PC-3 (cell line): ENCODE measurements at regions not wholly inside any gene's neighbourhood (a gene's known extent, or its start where the extent isn't known, plus 50 kb on each side); places are given as distances from the start of the nearest gene placed in this dataset.

Source experiments
- ATAC-seq: fragments of 200-7000 bp; cut with Tn5 transposase; 2 replicates; pipeline ENCODE4 v1.9.1; 2020; ENCODE audit warnings: mild to moderate bottlenecking, moderate library complexity
- BruUV-seq: library from RNA; stranded (reverse); fragments of 400-500 nt; replicated peaks from 2 replicates; lab custom pipeline; 2021; lab: Mats Ljungman, UMichigan
- CTCF ChIA-PET: fragments of 300-600 bp; sonication (Branson Sonifier 250); formaldehyde crosslinking; loops from one replicate; lab custom pipeline; 2022; ENCODE audit warnings: antibody characterized with exemption; lab: Charles Lee
- POLR2A ChIA-PET: fragments of 300-600 bp; sonication (Branson Sonifier 250); formaldehyde crosslinking; loops from one replicate; lab custom pipeline; 2022; ENCODE audit warnings: antibody characterized with exemption; ENCODE audit not compliant: unreplicated experiment; lab: Charles Lee
- DNase-seq: peaks from one replicate; pipeline ENCODE4 v3.0.0-alpha.2; 2015
- H2AFZ ChIP-seq: fragments of 300-600 bp; sonication (generic); 2 replicates; pipeline ENCODE4 v1.6.0; 2016; ENCODE audit warnings: antibody characterized with exemption, low read length
- H3F3A ChIP-seq: fragments of 300-600 bp; sonication (generic); one replicate; pipeline ENCODE4 v1.6.0; 2017; ENCODE audit warnings: antibody characterized with exemption, low read length, control low read depth, mild to moderate bottlenecking; ENCODE audit not compliant: unreplicated experiment
- H3K27ac ChIP-seq: fragments of 300-600 bp; sonication (generic); 2 replicates; pipeline ENCODE4 v1.5.1; 2016; ENCODE audit warnings: mild to moderate bottlenecking, low read length
- H3K27me3 ChIP-seq: fragments of 300-600 bp; sonication (generic); 2 replicates; pipeline ENCODE4 v1.6.1; 2016; ENCODE audit warnings: low read length, mixed read lengths
- H3K36me3 ChIP-seq: fragments of 300-600 bp; sonication (generic); 2 replicates; pipeline ENCODE4 v1.6.1; 2016; ENCODE audit warnings: low read depth, mixed run types, low read length, mixed read lengths
- H3K4me1 ChIP-seq: fragments of 300-600 bp; sonication (generic); 2 replicates; pipeline ENCODE4 v1.5.1; 2016; ENCODE audit warnings: low read length; ENCODE audit not compliant: insufficient read depth
- H3K4me2 ChIP-seq: fragments of 300-600 bp; sonication (generic); 2 replicates; pipeline ENCODE4 v1.6.0; 2016; ENCODE audit warnings: low read length
- H3K4me3 ChIP-seq: fragments of 300-600 bp; sonication (generic); 2 replicates; pipeline ENCODE4 v1.5.1; 2016; ENCODE audit warnings: mild to moderate bottlenecking, low read length, mixed read lengths
- H3K79me2 ChIP-seq: fragments of 300-600 bp; sonication (generic); 2 replicates; pipeline ENCODE4 v1.6.1; 2017; ENCODE audit warnings: low read length, mixed read lengths
- H3K9ac ChIP-seq: fragments of 300-600 bp; sonication (generic); 2 replicates; pipeline ENCODE4 v1.6.0; 2016; ENCODE audit warnings: mild to moderate bottlenecking, low read length
- H3K9me2 ChIP-seq: fragments of 300-600 bp; sonication (generic); replicated peaks from 2 replicates; pipeline ENCODE4 v1.6.1; 2016; ENCODE audit warnings: mixed run types, low read length, mixed read lengths
- H3K9me3 ChIP-seq: fragments of 300-600 bp; sonication (generic); 2 replicates; pipeline ENCODE4 v1.6.1; 2016; ENCODE audit warnings: low read length, mixed read lengths
- H4K20me1 ChIP-seq: fragments of 300-600 bp; sonication (generic); 2 replicates; pipeline ENCODE4 v1.6.1; 2016; ENCODE audit warnings: low read length, mixed read lengths
- EZH2 ChIP-seq: fragments of 300-600 bp; sonication (generic); IDR thresholded peaks from one replicate; pipeline ENCODE4 v1.6.1; 2017; ENCODE audit warnings: antibody characterized with exemption, mild to moderate bottlenecking, low read length; ENCODE audit not compliant: unreplicated experiment
- EZH2phosphoT487 ChIP-seq: fragments of 300-600 bp; sonication (generic); IDR thresholded peaks from 2 replicates; pipeline ENCODE4 v1.6.1; 2018; ENCODE audit warnings: mild to moderate bottlenecking, antibody characterized with exemption, low read length, borderline replicate concordance
- intact Hi-C: fragments of 100-400 bp; cut with micrococcal nuclease; formaldehyde crosslinking; loops from 2 replicates; pipeline ENCODE4 v1.9.0; 2023
- TF ChIP-seq, protein P1 (sequence below): fragments of 300-600 bp; sonication (generic); conservative IDR thresholded peaks from 2 replicates; pipeline ENCODE4 v1.5.1; 2017; ENCODE audit warnings: antibody characterized with exemption, low read depth, mild to moderate bottlenecking, low read length

GRCh38 chr5:174412374-174412773 lies 312.0 kb upstream of the MSX2 start:
- peaks cover 12% of the 10 kb centered on the region; the same call in 1 of the 2 replicates for H3K4me1 ChIP-seq
- H3F3A ChIP-seq: no peaks in the 10 kb centered on the region
- no TSS peak for BruUV-seq
- no peaks in the 10 kb centered on the region for H4K20me1 ChIP-seq
- H3K9me2 ChIP-seq: no peaks in the 10 kb centered on the region
- H3K27me3 ChIP-seq: no peaks in the 10 kb centered on the region
- TF ChIP-seq, protein P1, sequence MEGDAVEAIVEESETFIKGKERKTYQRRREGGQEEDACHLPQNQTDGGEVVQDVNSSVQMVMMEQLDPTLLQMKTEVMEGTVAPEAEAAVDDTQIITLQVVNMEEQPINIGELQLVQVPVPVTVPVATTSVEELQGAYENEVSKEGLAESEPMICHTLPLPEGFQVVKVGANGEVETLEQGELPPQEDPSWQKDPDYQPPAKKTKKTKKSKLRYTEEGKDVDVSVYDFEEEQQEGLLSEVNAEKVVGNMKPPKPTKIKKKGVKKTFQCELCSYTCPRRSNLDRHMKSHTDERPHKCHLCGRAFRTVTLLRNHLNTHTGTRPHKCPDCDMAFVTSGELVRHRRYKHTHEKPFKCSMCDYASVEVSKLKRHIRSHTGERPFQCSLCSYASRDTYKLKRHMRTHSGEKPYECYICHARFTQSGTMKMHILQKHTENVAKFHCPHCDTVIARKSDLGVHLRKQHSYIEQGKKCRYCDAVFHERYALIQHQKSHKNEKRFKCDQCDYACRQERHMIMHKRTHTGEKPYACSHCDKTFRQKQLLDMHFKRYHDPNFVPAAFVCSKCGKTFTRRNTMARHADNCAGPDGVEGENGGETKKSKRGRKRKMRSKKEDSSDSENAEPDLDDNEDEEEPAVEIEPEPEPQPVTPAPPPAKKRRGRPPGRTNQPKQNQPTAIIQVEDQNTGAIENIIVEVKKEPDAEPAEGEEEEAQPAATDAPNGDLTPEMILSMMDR: no peak
- TF ChIP-seq EZH2 (no peak), EZH2phosphoT487 (no peak)
- no peaks in the 10 kb centered on the region for H3K79me2 ChIP-seq
- ATAC-seq: no peak
- ChIA-PET POLR2A (no interaction called here), CTCF (no interaction called here)
- H3K4me3 ChIP-seq: no peak overlapping the region
- no peak overlapping the region for H3K9ac ChIP-seq
- intact Hi-C loops: no loop called here
- no peak overlapping the region for H3K4me2 ChIP-seq
- H3K9me3 ChIP-seq: no peaks in the 10 kb centered on the region
- no peak for DNase-seq
- no peak overlapping the region for H2AFZ ChIP-seq
- no peak overlapping the region for H3K27ac ChIP-seq
- no peaks in the 10 kb centered on the region for H3K36me3 ChIP-seq

DNA sequence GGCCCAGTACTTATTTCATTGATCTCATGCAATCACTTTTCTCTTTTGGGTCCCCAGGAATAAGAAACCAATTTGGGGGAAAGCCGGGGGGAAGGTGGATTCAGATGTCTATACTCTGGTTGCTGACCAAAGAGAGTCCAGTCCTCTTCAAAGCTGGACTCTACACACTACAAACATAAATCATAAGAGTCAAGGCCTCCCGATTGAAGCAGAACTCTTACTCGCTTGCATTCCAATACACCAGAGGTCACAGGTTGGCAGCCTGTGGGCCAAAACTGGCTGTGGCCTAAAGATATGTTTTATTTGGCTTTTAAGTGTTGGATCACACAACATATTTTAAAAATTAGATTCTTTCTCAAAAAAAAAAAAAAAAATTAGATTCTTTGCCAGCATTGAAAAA lies 311.4 kb upstream of the MSX2 start:
- Histone ChIP-seq H4K20me1 (no peaks in the 10 kb centered on the region), H3K9me3 (no peaks in the 10 kb centered on the region), H3K27ac (no peak overlapping the region; the same call in 1 of the 2 replicates), H3K9me2 (no peaks in the 10 kb centered on the region), H3K27me3 (no peaks in the 10 kb centered on the region), H3K4me1 (peaks cover 12% of the 10 kb centered on the region; the same call in 1 of the 2 replicates), H3K36me3 (no peaks in the 10 kb centered on the region), H3K9ac (no peak overlapping the region), H3K79me2 (no peaks in the 10 kb centered on the region), H3F3A (no peaks in the 10 kb centered on the region), H3K4me3 (no peak overlapping the region), H2AFZ (no peak overlapping the region), H3K4me2 (no peak overlapping the region)
- intact Hi-C loops: no loop called here
- ChIA-PET POLR2A (no interaction called here), CTCF (interaction anchor here (0.5 kb wide), 1 partner anchor 36 kb away, joined by 3 read pairs; no protein-coding TSS in a partner anchor)
- BruUV-seq: no TSS peak
- no peak for DNase-seq
- TF ChIP-seq, protein P1: no peak
- no peak for TF ChIP-seq EZH2phosphoT487
- no peak for TF ChIP-seq EZH2
- ATAC-seq: no peak

DNA sequence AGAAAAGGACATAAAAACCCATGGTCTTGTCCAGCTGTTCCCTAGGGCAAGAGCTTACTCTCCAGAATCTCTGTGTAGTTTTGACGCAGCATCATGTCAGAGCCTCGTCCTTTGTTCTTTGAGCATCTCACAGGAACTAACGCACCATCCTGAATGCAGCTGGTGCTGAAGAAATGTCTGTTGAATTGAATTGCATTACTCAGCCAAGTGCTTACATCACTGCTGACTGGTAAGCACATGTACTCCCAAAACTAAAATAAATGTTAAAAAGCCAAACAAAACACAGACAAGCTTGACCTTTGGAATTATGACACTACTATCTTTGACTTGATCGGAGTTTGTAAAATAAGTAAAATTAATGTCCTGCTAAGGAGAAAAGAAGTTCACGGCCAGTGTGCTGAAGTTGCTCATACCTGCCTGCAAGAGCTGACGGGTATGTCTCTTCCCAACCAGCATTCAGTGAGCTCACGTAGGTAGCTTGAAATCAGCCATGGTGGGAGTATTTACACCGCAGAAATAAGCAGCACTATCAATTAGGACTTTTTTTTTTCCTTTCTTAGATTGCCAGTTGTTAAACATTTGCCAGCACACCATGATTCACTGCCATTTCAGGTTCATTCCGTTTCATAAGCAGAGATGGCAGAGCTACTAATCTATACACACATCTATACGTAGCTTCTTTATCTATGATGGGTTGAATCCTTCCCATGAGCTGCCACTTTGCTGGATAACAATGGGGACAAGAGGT lies 310.6 kb upstream of the MSX2 start:
- Histone ChIP-seq H3K9me2 (no peaks in the 10 kb centered on the region), H3K4me1 (peaks cover 12% of the 10 kb centered on the region; the same call in 1 of the 2 replicates), H3K4me2 (peak overlapping the region; percentile 57; the same call in 1 of the 2 replicates), H3K27me3 (no peaks in the 10 kb centered on the region), H3K79me2 (no peaks in the 10 kb centered on the region), H3K4me3 (0 out of 2 replicates have a peak overlapping the region, but pooled peaks have one; percentile 24), H3K9me3 (no peaks in the 10 kb centered on the region), H2AFZ (peak overlapping the region; percentile 43), H3K27ac (peak overlapping the region; percentile 53), H3K9ac (no peak overlapping the region; the same call in 1 of the 2 replicates), H4K20me1 (no peaks in the 10 kb centered on the region), H3F3A (no peaks in the 10 kb centered on the region), H3K36me3 (no peaks in the 10 kb centered on the region)
- intact Hi-C loops: no loop called here
- DNase-seq (peak; percentile 37), ATAC-seq (no peak)
- ChIA-PET POLR2A (no interaction called here), CTCF (interaction anchor here (0.5 kb wide), 1 partner anchor 35 kb away, joined by 3 read pairs; no protein-coding TSS in a partner anchor)
- BruUV-seq: no TSS peak
- TF ChIP-seq EZH2phosphoT487: no peak
- no peak for TF ChIP-seq EZH2
- TF ChIP-seq, protein P1: no peak
